Prostate gland (tissue), 2 donors: ENCODE measurements at regions not wholly inside any gene's neighbourhood (a gene's known extent, or its start where the extent isn't known, plus 50 kb on each side); places are given as distances from the start of the nearest gene placed in this dataset.

Source experiments
- POLR2A ChIP-seq: fragments of 450-650 bp; IDR thresholded peaks from one replicate; pipeline ENCODE4 v1.6.1; 2016; ENCODE audit warnings: antibody characterized with exemption, mild to moderate bottlenecking
- POLR2AphosphoS5 ChIP-seq: sonication (generic); formaldehyde crosslinking; IDR thresholded peaks from one replicate; pipeline ENCODE4 v1.6.1; 2017; ENCODE audit warnings: antibody characterized with exemption
- TF ChIP-seq, protein P1 (sequence below), 4 experiments: fragments of 200-600 bp in 2 of 4; fragments of 450-650 bp in 2 of 4; sonication (generic) in 2 of 4; IDR thresholded peaks; 1 replicate in 3 of 4; 2 replicates in 1 of 4; pipeline ENCODE4 v1.5.1; 2016 to 2019; ENCODE audit warnings: antibody characterized with exemption in 4 of 4, mild to moderate bottlenecking in 2 of 4, moderate library complexity in 2 of 4

DNA sequence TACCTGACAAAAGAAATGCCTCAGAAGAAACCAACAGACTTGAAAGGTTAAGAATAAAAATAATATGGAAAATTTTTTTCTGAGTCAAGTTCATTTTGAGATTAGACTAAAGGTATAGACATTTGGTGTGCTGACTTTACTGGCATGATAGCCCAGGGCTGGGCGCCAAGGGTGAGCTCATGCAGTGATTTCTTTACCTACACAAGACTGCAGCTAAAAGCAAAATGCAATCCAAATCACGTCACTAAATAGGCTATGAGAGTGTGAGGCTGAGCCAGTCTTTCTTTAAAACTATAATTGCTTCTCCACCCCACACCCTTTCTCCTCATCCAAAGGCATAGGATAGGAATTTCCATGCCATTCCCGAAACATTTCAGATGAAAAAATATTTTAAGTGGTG, 196.5 kb downstream of the FAM76B start:
- TF ChIP-seq, protein P1, sequence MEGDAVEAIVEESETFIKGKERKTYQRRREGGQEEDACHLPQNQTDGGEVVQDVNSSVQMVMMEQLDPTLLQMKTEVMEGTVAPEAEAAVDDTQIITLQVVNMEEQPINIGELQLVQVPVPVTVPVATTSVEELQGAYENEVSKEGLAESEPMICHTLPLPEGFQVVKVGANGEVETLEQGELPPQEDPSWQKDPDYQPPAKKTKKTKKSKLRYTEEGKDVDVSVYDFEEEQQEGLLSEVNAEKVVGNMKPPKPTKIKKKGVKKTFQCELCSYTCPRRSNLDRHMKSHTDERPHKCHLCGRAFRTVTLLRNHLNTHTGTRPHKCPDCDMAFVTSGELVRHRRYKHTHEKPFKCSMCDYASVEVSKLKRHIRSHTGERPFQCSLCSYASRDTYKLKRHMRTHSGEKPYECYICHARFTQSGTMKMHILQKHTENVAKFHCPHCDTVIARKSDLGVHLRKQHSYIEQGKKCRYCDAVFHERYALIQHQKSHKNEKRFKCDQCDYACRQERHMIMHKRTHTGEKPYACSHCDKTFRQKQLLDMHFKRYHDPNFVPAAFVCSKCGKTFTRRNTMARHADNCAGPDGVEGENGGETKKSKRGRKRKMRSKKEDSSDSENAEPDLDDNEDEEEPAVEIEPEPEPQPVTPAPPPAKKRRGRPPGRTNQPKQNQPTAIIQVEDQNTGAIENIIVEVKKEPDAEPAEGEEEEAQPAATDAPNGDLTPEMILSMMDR (IDR thresholded peaks at IDR 0.05), result no peak
- TF ChIP-seq POLR2A, result no peak
- TF ChIP-seq POLR2AphosphoS5, result no peak
